CD1c-positive myeloid dendritic cell (primary cell): ENCODE measurements at regions not wholly inside any gene's neighbourhood (a gene's known extent, or its start where the extent isn't known, plus 50 kb on each side); places are given as distances from the start of the nearest gene placed in this dataset.
"Not testable (repeated sequence)": the region's sequence is repeated elsewhere in the genome, so short reads cannot be mapped to it uniquely, and the experiment has no call there.

Source experiments
- DNase-seq: peaks from one replicate; pipeline ENCODE4 v3.0.0-alpha.2; 2016; ENCODE audit errors: extremely low spot score

GRCh38 chr1:190832511-190832910, 354.8 kb upstream of the BRINP3 start:
- DNase-seq: no peak

- DNase-seq: no peak
These were observed 358.0 kb upstream of the BRINP3 start for GRCh38 chr1:190835658-190836057.

GRCh38 chr1:190837200-190837599, 359.5 kb upstream of the BRINP3 start:
- not testable (repeated sequence) for DNase-seq

DNA sequence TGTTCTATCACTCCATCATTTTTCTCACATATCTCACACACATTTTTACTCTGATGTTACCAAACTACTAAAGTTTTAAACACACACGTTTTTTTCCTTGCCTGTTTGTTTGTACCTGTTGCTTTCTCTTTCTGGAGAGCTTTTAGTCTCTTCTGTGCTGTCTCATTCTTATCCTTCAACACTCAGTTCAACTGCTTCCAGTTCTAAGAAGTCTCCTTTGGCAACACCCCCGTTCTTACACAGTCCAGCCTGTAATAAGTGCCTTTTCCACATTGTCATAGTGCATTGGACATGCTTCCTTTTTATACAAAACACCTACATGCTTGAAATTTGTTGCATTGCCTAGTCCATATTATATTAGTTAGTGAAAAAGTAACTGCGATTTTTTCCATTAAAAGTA, 360.2 kb upstream of the BRINP3 start:
- DNase-seq: no peak

DNA sequence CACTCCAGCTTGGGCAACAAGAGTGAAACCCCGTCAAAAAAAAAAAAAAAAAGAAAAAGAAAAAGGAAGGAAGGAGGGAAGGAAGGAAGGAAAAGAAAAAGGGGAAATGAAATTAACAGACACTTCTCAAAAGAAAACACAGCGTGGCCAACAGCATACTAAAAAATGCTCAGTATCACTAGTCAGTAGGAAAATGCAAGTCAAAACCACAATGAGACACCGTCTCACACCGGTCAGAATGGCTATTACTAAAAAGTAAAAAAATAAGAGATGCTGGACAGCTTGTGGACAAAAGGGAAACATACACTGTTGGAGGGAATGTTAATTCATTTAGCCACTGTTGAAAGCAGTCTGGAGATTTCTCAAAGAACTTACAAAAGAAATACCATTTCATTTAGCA, 369.5 kb upstream of the BRINP3 start:
- DNase-seq: no peak

- no peak for DNase-seq
These were observed 371.7 kb upstream of the BRINP3 start for GRCh38 chr1:190849346-190849745.

DNA sequence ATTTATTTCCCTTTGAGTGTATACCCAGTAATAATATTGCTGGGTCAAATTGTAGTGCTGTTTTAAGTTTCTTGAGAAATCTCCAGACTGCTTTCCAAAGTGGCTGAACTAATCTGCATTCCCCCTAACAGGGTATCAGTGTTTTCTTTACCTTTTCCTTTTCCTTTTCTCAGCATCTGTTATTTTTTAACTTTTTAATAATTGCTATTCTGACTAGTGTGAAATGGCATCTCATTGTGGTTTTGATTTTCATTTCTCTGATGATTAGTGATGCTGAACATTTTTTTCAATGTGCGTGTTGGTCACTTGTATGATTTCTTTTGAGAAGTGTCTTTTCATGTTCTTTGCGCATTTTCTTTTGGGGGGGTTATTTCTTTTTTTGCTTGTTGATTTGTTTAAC, 374.9 kb upstream of the BRINP3 start:
- no peak for DNase-seq

GRCh38 chr1:190858140-190858539, 380.5 kb upstream of the BRINP3 start:
- no peak for DNase-seq

DNA sequence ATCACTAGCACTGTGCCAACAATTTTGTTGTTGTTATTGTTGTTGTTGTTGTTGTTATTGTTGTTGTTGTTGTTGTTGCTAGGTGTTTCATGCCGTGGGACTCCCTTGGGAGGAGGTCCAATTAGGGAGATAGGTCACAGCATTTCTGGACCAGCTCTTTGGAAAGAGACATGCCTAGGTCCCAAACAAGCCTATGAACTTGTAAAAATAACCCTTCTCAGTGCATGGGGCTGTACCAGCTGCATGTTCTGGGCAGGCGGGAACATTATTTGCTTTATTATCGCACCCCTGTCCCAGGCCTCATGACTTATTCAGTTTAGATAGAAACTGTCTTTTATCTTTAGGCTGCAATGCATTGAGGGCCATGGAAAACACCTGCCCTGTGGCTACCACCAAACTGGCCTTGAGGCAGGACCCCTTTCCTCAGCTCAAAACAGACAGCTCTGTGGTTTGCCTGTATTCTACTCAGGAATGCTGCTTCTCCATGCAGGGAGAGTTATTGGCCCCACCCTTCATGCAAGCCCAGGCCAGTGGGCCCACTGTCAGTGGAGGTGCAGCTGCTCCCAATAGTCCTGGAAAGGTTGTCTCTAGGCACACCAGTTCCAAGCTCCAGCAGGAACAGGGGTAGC, 386.5 kb upstream of the BRINP3 start:
- DNase-seq: no peak

GRCh38 chr1:190880352-190880751, 402.7 kb upstream of the BRINP3 start:
- no peak for DNase-seq

DNA sequence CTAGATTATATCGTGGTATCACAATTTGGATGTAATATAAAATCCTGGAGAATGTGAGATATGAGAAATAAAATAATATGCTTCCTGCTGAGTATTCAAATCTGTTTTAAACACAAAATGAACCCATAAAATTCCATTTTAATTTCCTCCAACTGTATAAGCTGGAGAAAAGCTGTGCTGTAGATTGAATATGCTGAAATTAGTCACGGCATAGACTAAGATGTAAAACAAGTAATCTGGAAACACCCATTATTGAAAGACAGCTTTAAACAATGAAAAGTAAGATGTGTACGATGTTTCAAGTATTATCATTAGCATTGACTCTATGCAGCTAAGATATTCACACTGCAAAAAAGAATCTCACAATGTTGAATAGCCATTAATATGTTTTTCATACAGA, 403.4 kb upstream of the BRINP3 start:
- DNase-seq: no peak

- DNase-seq: no peak
These were observed 419.6 kb upstream of the BRINP3 start for GRCh38 chr1:190897233-190897632.

DNA sequence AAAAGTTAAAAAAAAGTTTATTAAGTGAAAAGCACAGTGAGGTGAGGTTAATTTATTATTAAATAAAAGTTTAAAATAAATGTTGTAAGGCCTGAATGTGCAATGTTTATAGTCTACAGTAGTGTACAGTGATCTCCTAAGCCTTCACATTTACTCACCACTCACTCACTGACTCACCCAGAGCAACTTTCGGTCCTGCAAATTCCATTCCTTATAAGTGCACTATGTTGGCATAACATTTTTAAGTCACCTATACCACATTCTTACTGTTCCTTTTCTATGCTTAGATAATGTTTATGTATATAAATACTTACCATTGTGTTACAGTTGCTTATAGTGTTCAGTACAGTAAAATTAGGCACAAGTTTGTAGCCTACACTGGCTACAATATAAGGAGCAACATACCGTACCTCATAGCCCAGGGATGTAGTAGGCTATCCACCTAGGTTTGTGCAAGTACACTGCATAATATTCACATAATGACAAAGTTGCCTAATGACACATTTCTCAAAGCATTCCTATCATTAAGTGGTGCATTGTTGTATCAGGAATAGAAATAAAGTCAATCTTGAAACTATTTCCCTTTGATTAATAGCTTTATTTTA, 426.5 kb upstream of the BRINP3 start:
- DNase-seq: no peak

- DNase-seq: no peak
These were observed 428.6 kb upstream of the BRINP3 start for GRCh38 chr1:190906206-190906725.

GRCh38 chr1:190908246-190908645, 430.6 kb upstream of the BRINP3 start:
- DNase-seq: no peak

- no peak for DNase-seq
These were observed 431.0 kb upstream of the BRINP3 start for GRCh38 chr1:190908691-190909090.

GRCh38 chr1:190935925-190936324, 458.3 kb upstream of the BRINP3 start:
- DNase-seq: no peak

GRCh38 chr1:190936337-190936736, 458.7 kb upstream of the BRINP3 start:
- no peak for DNase-seq

- no peak for DNase-seq
These were observed 463.3 kb upstream of the BRINP3 start for GRCh38 chr1:190940951-190941350.

GRCh38 chr1:190942475-190942874, 464.8 kb upstream of the BRINP3 start:
- no peak for DNase-seq

DNA sequence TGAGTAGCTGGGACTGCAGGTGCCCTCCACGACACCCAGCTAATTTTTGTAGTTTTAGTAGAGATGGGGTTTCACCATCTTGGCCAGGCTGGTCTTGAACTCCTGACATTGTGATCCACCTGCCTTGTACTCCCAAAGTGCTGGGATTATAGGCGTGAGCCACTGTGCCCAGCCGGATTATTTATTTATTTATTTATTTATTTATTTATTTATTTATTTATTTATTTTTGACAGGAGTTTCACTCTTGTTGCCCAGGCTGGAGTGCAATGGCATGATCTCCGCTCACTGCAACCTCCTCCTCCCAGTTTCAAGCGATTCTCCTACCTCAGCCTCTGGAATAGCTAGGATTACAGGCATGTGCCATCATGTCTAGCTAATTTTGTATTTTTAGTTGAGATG, 466.1 kb upstream of the BRINP3 start:
- DNase-seq: not testable (repeated sequence)

GRCh38 chr1:190949939-190950338, 472.3 kb upstream of the BRINP3 start:
- DNase-seq: no peak

GRCh38 chr1:190957565-190957964, 479.9 kb upstream of the BRINP3 start:
- DNase-seq: no peak

- no peak for DNase-seq
These were observed 485.7 kb upstream of the BRINP3 start for GRCh38 chr1:190963321-190963720.
